Glutamatergic neuron (in vitro differentiated cells): ENCODE measurements at regions not wholly inside any gene's neighbourhood (a gene's known extent, or its start where the extent isn't known, plus 50 kb on each side); places are given as distances from the start of the nearest gene placed in this dataset.

Experiments
- DNase-seq: peaks from one replicate; pipeline ENCODE4 v3.0.0; 2022
- H3K27ac Mint-ChIP-seq: one replicate; pipeline ENCODE4 v1.8.0; 2020; ENCODE audit warnings: mild to moderate bottlenecking, mixed read lengths, inconsistent platforms; ENCODE audit not compliant: unreplicated experiment
- H3K27me3 Mint-ChIP-seq: one replicate; pipeline ENCODE4 v1.8.0; 2020; ENCODE audit warnings: mild to moderate bottlenecking, moderate library complexity, mixed read lengths, inconsistent platforms; ENCODE audit not compliant: unreplicated experiment
- H3K36me3 Mint-ChIP-seq: one replicate; pipeline ENCODE4 v1.8.0; 2020; ENCODE audit warnings: mild to moderate bottlenecking, mixed read lengths, inconsistent platforms; ENCODE audit not compliant: unreplicated experiment
- H3K4me1 Mint-ChIP-seq: one replicate; pipeline ENCODE4 v1.8.0; 2020; ENCODE audit warnings: mild to moderate bottlenecking, low read depth, mixed read lengths, inconsistent platforms; ENCODE audit not compliant: unreplicated experiment
- H3K4me3 Mint-ChIP-seq: one replicate; pipeline ENCODE4 v1.8.0; 2020; ENCODE audit warnings: mild to moderate bottlenecking, mixed read lengths, inconsistent platforms; ENCODE audit not compliant: unreplicated experiment
- H3K9me3 Mint-ChIP-seq: one replicate; pipeline ENCODE4 v1.8.0; 2020; ENCODE audit warnings: mild to moderate bottlenecking, moderate library complexity, mixed read lengths, inconsistent platforms; ENCODE audit not compliant: unreplicated experiment
- TF ChIP-seq, protein P1 (sequence below): fragments of 200-600 bp; sonication (generic); IDR thresholded peaks from one replicate; pipeline ENCODE4 v1.5.0; 2021; ENCODE audit not compliant: partially characterized antibody, unreplicated experiment

DNA sequence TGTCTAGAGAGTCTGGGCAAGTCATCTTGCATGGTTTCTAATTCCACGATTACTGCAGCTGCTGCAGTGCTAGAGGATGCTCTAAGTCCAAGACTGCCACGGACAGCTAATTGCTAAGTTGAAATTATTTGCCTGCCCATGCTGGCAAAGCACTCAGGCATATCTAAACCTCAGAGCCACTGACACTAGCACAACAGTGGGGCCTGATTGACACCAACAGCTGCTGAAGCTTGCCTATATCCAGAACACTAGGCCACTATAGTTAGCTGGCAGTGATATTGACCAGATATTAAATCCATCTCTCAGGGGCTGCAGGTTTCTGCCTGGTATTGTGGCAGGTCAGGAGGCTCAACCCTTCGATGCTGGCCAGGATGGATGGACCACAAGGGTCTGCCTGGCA is 103.9 kb downstream of the DCAF12L1 start:
- Mint-ChIP-seq H3K9me3 (peaks cover 5% of the 10 kb centered on the region), H3K27ac (no peak overlapping the region), H3K36me3 (peaks cover 6% of the 10 kb centered on the region), H3K27me3 (no peaks in the 10 kb centered on the region), H3K4me3 (no peak overlapping the region), H3K4me1 (no peaks in the 10 kb centered on the region)
- no peak for DNase-seq
- TF ChIP-seq, protein P1, sequence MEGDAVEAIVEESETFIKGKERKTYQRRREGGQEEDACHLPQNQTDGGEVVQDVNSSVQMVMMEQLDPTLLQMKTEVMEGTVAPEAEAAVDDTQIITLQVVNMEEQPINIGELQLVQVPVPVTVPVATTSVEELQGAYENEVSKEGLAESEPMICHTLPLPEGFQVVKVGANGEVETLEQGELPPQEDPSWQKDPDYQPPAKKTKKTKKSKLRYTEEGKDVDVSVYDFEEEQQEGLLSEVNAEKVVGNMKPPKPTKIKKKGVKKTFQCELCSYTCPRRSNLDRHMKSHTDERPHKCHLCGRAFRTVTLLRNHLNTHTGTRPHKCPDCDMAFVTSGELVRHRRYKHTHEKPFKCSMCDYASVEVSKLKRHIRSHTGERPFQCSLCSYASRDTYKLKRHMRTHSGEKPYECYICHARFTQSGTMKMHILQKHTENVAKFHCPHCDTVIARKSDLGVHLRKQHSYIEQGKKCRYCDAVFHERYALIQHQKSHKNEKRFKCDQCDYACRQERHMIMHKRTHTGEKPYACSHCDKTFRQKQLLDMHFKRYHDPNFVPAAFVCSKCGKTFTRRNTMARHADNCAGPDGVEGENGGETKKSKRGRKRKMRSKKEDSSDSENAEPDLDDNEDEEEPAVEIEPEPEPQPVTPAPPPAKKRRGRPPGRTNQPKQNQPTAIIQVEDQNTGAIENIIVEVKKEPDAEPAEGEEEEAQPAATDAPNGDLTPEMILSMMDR: no peak
